Heart left ventricle (tissue), 13 donors: ENCODE measurements at regions not wholly inside any gene's neighbourhood (a gene's known extent, or its start where the extent isn't known, plus 50 kb on each side); places are given as distances from the start of the nearest gene placed in this dataset.

ENCODE experiments used
- POLR2A ChIP-seq, 2 donors: fragments of 450-650 bp; IDR thresholded peaks; one replicate each; pipeline ENCODE4 v1.6.1; 2017; ENCODE audit warnings: antibody characterized with exemption in 2 of 2, mild to moderate bottlenecking in 2 of 2, moderate library complexity in 2 of 2
- TF ChIP-seq, protein P1 (sequence below), 12 donors: fragments of 200-600 bp; sonication (generic) in 4 of 12; IDR thresholded peaks; one replicate each; pipeline versions ENCODE4 v1.5.0 to v1.8.0; 2018 to 2022; ENCODE audit warnings: antibody characterized with exemption in 12 of 12, mild to moderate bottlenecking in 5 of 12
- donor health status: ischemic (EF 13 %, LVEDD 7.1; RV severe dilation, severe dysfunction).
- donor health status: DM: no; HTN: yes; CAD: no.
- donor health status: DM: no; HTN: no; CAD: no.
- donor health status: ischemic (EF 25% LVEDD 6.9; RV normal size, moderate dysfunction).
- donor health status: ischemic (EF 25% LVEDD 5.7; RV mildly dilated, moderate dysfunction).
- donor health status: ischemic (EF 35%, LVEDD 5.7; RV mildly dilated, moderate dysfunction).
- donor health status: nonischemic (EF 11% LVEDD 7.7; RV severe dilation, severe dysfunction).
- donor health status: DM: yes; HTN: yes; CAD: no.
- donor health status: PGD.
- donor health status: ischemic (EF 29% LVEDD 5.4; RV normal size, mild dysfunction).
- donor health status: nonischemic (EF 23%, LVEDD 6.1; RV moderate dilation, normal function).

DNA sequence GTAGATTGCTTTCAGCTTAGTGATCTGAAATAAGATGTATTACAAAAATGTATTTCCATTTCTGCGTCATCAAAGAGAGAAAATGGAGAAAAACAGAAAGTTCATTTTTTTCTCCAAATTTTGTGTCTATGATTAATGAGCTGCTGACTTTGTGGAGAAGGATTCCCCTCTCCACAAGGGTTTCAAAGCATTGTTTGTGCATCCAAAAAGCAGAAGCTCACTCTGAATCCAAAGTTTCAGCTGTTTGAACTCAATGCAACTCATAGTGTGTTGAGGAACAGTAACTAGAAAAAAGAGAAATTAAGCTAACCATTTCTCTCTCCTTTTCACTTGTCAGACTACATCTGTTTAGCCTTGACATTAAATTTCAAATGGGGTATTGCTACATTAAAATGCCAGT, 62.9 kb upstream of the SLC7A11 start:
- TF ChIP-seq, protein P1, sequence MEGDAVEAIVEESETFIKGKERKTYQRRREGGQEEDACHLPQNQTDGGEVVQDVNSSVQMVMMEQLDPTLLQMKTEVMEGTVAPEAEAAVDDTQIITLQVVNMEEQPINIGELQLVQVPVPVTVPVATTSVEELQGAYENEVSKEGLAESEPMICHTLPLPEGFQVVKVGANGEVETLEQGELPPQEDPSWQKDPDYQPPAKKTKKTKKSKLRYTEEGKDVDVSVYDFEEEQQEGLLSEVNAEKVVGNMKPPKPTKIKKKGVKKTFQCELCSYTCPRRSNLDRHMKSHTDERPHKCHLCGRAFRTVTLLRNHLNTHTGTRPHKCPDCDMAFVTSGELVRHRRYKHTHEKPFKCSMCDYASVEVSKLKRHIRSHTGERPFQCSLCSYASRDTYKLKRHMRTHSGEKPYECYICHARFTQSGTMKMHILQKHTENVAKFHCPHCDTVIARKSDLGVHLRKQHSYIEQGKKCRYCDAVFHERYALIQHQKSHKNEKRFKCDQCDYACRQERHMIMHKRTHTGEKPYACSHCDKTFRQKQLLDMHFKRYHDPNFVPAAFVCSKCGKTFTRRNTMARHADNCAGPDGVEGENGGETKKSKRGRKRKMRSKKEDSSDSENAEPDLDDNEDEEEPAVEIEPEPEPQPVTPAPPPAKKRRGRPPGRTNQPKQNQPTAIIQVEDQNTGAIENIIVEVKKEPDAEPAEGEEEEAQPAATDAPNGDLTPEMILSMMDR (IDR thresholded peaks at IDR 0.05): no peak
- TF ChIP-seq POLR2A (IDR thresholded peaks at IDR 0.05): no peak
